Ascending aorta (tissue), 2 donors: ENCODE measurements at regions not wholly inside any gene's neighbourhood (a gene's known extent, or its start where the extent isn't known, plus 50 kb on each side); places are given as distances from the start of the nearest gene placed in this dataset.

Source experiments
- DNase-seq, 2 donors: peaks; one replicate each; pipeline ENCODE4 v3.0.0-alpha.2; 2019; ENCODE audit warnings: low spot score in 2 of 2
- H3K27ac ChIP-seq, 2 donors: fragments of 200-600 bp; sonication (generic); one replicate each; pipeline ENCODE4 v1.5.1; 2016 to 2017; ENCODE audit warnings: mild to moderate bottlenecking in 1 of 2
- H3K27me3 ChIP-seq: fragments of 200-600 bp; sonication (generic); one replicate; pipeline ENCODE4 v1.5.1; 2017
- H3K36me3 ChIP-seq, 2 donors: fragments of 200-600 bp; sonication (generic); one replicate each; pipeline ENCODE4 v1.5.1; 2016
- H3K4me1 ChIP-seq, 2 donors: fragments of 200-600 bp; sonication (generic); one replicate each; pipeline ENCODE4 v1.5.1; 2016 to 2017; ENCODE audit warnings: mild to moderate bottlenecking in 1 of 2
- H3K4me3 ChIP-seq, 2 donors: fragments of 200-600 bp; sonication (generic); one replicate each; pipeline ENCODE4 v1.5.1; 2016 to 2017; ENCODE audit warnings: mild to moderate bottlenecking in 1 of 2
- H3K9me3 ChIP-seq, 2 donors: fragments of 200-600 bp; sonication (generic); one replicate each; pipeline ENCODE4 v1.5.1; 2016
- CTCF ChIP-seq, 3 experiments: fragments of 200-600 bp in 2 of 3; fragments of 450-650 bp in 1 of 3; sonication (generic) in 2 of 3; IDR thresholded peaks; one replicate each; pipeline ENCODE4 v1.5.1; 2016 to 2019; ENCODE audit warnings: antibody characterized with exemption in 3 of 3, mild to moderate bottlenecking in 1 of 3, moderate library complexity in 1 of 3
- intact Hi-C: fragments of 100-400 bp; cut with DNase I; formaldehyde crosslinking; loops from one replicate; pipeline ENCODE4 v1.15.1; 2023

- H3K27ac ChIP-seq: no peak overlapping the region
- no peak for DNase-seq
- no peak for TF ChIP-seq CTCF (IDR thresholded peaks at IDR 0.05)
- H3K27me3 ChIP-seq: no peaks in the 10 kb centered on the region
- H3K4me3 ChIP-seq: no peak overlapping the region
- H3K36me3 ChIP-seq: no peaks in the 10 kb centered on the region
- intact Hi-C loops: no loop called here
- H3K9me3 ChIP-seq: no peaks in the 10 kb centered on the region
- H3K4me1 ChIP-seq: no peaks in the 10 kb centered on the region
These were observed 258.7 kb downstream of the CXXC4 start for GRCh38 chr4:104235967-104236366.

DNA sequence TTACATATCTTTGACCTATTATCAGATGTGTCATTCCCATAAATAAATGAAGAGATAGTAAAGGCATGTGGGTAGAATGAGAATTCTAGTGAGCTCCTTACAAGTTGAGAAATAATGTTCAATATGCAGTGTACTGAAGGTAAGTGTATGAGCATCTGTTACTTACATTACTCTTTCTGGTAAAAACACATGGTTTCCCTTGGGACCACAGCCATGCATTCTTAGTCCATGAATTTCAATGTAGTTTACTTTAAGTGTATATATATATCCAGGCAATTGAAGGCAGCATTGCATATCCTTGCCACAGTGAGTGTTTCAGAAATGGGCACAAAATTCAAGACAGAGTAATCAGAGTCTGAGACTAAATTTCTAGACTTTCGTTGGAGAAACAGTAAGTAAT lies 277.2 kb downstream of the CXXC4 start:
- no peak for DNase-seq
- Histone ChIP-seq H3K9me3 (no peaks in the 10 kb centered on the region), H3K27ac (no peak overlapping the region), H3K27me3 (no peaks in the 10 kb centered on the region), H3K4me3 (no peak overlapping the region), H3K36me3 (no peaks in the 10 kb centered on the region), H3K4me1 (no peaks in the 10 kb centered on the region)
- TF ChIP-seq CTCF (IDR thresholded peaks at IDR 0.05): no peak
- intact Hi-C loops: no loop called here

- intact Hi-C loops: no loop called here
- H3K9me3 ChIP-seq: no peaks in the 10 kb centered on the region
- no peaks in the 10 kb centered on the region for H3K4me1 ChIP-seq
These were observed 283.0 kb downstream of the CXXC4 start for GRCh38 chr4:104211657-104212056.

DNA sequence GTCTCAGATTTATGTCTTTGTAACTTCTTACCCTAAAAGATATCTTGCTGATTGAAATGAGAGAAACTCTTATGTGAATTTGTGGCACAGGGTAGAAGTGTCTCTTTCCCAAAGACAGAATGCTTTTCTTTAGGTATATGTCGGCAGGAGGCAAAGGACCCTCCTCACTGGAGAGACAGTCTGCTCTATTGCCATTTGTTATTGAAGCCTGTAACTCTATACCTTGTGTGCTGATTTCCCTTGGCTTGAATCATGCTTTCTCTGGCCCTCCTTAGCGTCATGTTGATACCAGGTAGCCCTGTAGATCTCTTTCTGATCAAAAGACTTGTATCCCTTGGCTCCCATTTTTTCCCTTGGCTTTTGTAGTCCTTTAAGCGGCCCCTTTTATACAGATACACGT lies 284.3 kb downstream of the CXXC4 start:
- Histone ChIP-seq H3K9me3 (no peaks in the 10 kb centered on the region), H3K36me3 (no peaks in the 10 kb centered on the region), H3K4me1 (no peaks in the 10 kb centered on the region), H3K27ac (no peak overlapping the region), H3K27me3 (no peaks in the 10 kb centered on the region), H3K4me3 (no peak overlapping the region)
- TF ChIP-seq CTCF (IDR thresholded peaks at IDR 0.05): no peak
- no peak for DNase-seq
- intact Hi-C loops: no loop called here

More at GRCh38 chr4:104211657-104212056, 283.0 kb downstream of the CXXC4 start:
- Histone ChIP-seq H3K36me3 (no peaks in the 10 kb centered on the region), H3K27ac (no peak overlapping the region), H3K4me3 (no peak overlapping the region), H3K27me3 (no peaks in the 10 kb centered on the region)
- DNase-seq: no peak
- TF ChIP-seq CTCF (IDR thresholded peaks at IDR 0.05): no peak

DNA sequence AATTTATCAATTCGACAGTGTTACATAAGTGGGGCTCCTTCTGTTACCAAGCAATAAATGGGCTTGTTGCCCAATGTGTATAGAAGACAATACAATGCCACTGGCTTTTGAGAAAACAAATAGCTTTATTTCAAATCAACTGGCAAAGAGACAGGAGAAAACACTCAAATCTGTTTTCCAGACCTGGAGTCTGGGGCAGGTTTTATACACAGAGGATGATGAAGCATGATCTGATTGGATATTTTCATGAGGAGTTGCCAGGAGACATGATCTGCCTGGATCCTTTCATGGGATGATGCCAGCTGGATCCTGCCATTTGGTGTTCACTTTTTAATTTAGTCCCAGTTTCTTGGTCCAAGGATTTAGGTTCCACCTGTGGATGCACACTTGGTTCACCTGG lies 287.9 kb downstream of the CXXC4 start:
- Histone ChIP-seq H3K27me3 (no peaks in the 10 kb centered on the region), H3K9me3 (no peaks in the 10 kb centered on the region), H3K4me3 (no peak overlapping the region), H3K36me3 (no peaks in the 10 kb centered on the region), H3K4me1 (no peaks in the 10 kb centered on the region), H3K27ac (no peak overlapping the region)
- no peak for TF ChIP-seq CTCF (IDR thresholded peaks at IDR 0.05)
- DNase-seq: no peak
- intact Hi-C loops: no loop called here

DNA sequence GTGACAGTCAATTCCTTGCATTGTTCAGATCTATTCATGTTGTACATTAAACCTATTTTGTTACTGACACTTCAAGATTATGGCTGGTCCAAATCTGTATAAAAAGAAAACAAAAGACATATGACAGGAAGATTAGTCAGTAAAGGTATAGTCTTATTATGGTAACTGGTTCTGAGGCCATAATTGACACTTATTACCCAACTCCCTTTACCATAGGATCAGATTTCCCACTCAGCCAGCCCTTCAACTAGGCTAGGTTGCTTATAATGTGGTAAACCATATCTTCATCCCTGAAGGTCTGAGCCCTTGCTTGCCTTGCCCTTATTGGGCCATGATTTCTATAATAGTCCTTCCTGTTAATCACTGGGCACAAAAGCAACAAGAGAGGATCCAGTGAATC lies 289.6 kb downstream of the CXXC4 start:
- H3K36me3 ChIP-seq: no peaks in the 10 kb centered on the region
- no peak for DNase-seq
- H3K4me1 ChIP-seq: no peaks in the 10 kb centered on the region
- no peaks in the 10 kb centered on the region for H3K9me3 ChIP-seq
- intact Hi-C loops: no loop called here
- no peak for TF ChIP-seq CTCF (IDR thresholded peaks at IDR 0.05)
- no peak overlapping the region for H3K27ac ChIP-seq
- no peak overlapping the region for H3K4me3 ChIP-seq
- no peaks in the 10 kb centered on the region for H3K27me3 ChIP-seq
